K562 (cell line): ENCODE measurements at regions not wholly inside any gene's neighbourhood (a gene's known extent, or its start where the extent isn't known, plus 50 kb on each side); places are given as distances from the start of the nearest gene placed in this dataset.

Source experiments
- ATAC-seq: fragments of 200-7000 bp; cut with Tn5 transposase; 3 replicates; pipeline ENCODE4 v1.9.1; 2020; ENCODE audit warnings: moderate library complexity
- BruUV-seq: library from RNA; stranded (reverse); fragments of 400-500 nt; replicated peaks from 2 replicates; lab custom pipeline; 2021; lab: Mats Ljungman, UMichigan
- CTCF ChIA-PET: fragments of 300-600 bp; formaldehyde crosslinking; extraction: SDS; loops from one replicate; lab custom pipeline; 2021; ENCODE audit warnings: low intra/inter-chr PET ratio; lab: Yijun Ruan, JAX
- POLR2A ChIA-PET: fragments of 300-600, 350-650 bp; sonication (Branson Sonifier 250); formaldehyde crosslinking; extraction: SDS; loops from one replicate; lab custom pipeline; 2021; ENCODE audit warnings: antibody characterized with exemption, inconsistent platforms; lab: Yijun Ruan, JAX
- DNase-seq, 4 experiments: peaks; one replicate each; pipeline versions ENCODE4 v3.0.0 to v3.0.0-alpha.2; 2011 to 2018; ENCODE audit warnings: low spot score in 3 of 4, mixed read lengths in 3 of 4; ENCODE audit errors: extremely low read depth in 1 of 4
- FAIRE-seq: peaks from 2 replicates; lab custom pipeline; 2011; peaks lifted over from hg19 to GRCh38; lab: Jason Lieb, UNC
- H2AFZ ChIP-seq: 2 replicates; pipeline ENCODE4 v1.6.0; 2011; ENCODE audit warnings: low read depth, low read length, control low read depth, inconsistent platforms
- H3K27ac ChIP-seq: fragments of 200-600 bp; 3 replicates; pipeline ENCODE4 v1.8.0; 2011; ENCODE audit warnings: low read depth, mild to moderate bottlenecking, control low read depth, inconsistent platforms, low read length, moderate library complexity, mixed read lengths; ENCODE audit errors: extremely low read depth
- H3K27me3 ChIP-seq, 2 experiments: fragments of 300-600 bp in 1 of 2; 2 replicates in 1 of 2; 3 replicates in 1 of 2; pipeline versions ENCODE4 v1.6.0 to v1.8.0; 2011; ENCODE audit warnings: inconsistent platforms in 2 of 2, low read length in 2 of 2, mild to moderate bottlenecking in 1 of 2, mixed read lengths in 1 of 2, moderate library complexity in 1 of 2; ENCODE audit not compliant: control insufficient read depth in 2 of 2, insufficient read depth in 2 of 2
- H3K36me3 ChIP-seq: fragments of 300-600 bp; 3 replicates; pipeline ENCODE4 v1.8.0; 2011; ENCODE audit warnings: mild to moderate bottlenecking, low read length, inconsistent platforms; ENCODE audit not compliant: control insufficient read depth, insufficient read depth
- H3K4me1 ChIP-seq, 2 experiments: fragments of 200-600 bp in 1 of 2; replicated peaks in 1 of 2; 2 replicates in 1 of 2; 3 replicates in 1 of 2; pipeline versions ENCODE4 v1.5.1 to v1.8.0; 2011; ENCODE audit warnings: inconsistent platforms in 2 of 2, low read length in 2 of 2, mild to moderate bottlenecking in 1 of 2, mixed read lengths in 1 of 2, moderate library complexity in 1 of 2; ENCODE audit not compliant: control insufficient read depth in 2 of 2, insufficient read depth in 2 of 2
- H3K4me2 ChIP-seq: 2 replicates; pipeline ENCODE4 v1.6.1; 2011; ENCODE audit warnings: low read length, control low read depth, inconsistent platforms, mixed read lengths; ENCODE audit not compliant: insufficient read depth
- H3K4me3 ChIP-seq: fragments of 200-600 bp; sonication (generic), shearing (Covaris generic); 2 replicates; pipeline ENCODE4 v1.5.1; 2016; ENCODE audit warnings: control low read depth, inconsistent platforms
- H3K79me2 ChIP-seq: fragments of 200-600 bp; 3 replicates; pipeline ENCODE4 v1.8.0; 2011; ENCODE audit warnings: low read length, inconsistent platforms; ENCODE audit not compliant: control insufficient read depth, insufficient read depth
- H3K9ac ChIP-seq, 2 experiments: 2 replicates each; pipeline versions ENCODE4 v1.6.0 to v1.6.1; 2011; ENCODE audit warnings: low read depth in 2 of 2, low read length in 2 of 2, control low read depth in 1 of 2, inconsistent platforms in 1 of 2, mild to moderate bottlenecking in 1 of 2, mixed read lengths in 1 of 2; ENCODE audit not compliant: insufficient read depth in 1 of 2
- H3K9me1 ChIP-seq: one replicate; pipeline ENCODE4 v1.6.0; 2011; ENCODE audit warnings: inconsistent platforms, mild to moderate bottlenecking, low read length, moderate library complexity; ENCODE audit not compliant: control insufficient read depth, insufficient read depth
- H3K9me3 ChIP-seq: replicated peaks from 2 replicates; pipeline ENCODE4 v1.5.1; 2011; ENCODE audit warnings: low read depth, low read length, inconsistent platforms; ENCODE audit not compliant: control insufficient read depth, insufficient read depth
- H4K20me1 ChIP-seq: replicated peaks from 2 replicates; pipeline ENCODE4 v1.6.1; 2011; ENCODE audit warnings: low read length, inconsistent platforms, mixed read lengths; ENCODE audit not compliant: control insufficient read depth, insufficient read depth
- CBX3 ChIP-seq, 2 experiments: IDR thresholded peaks; 1 replicate in 1 of 2; 2 replicates in 1 of 2; pipeline ENCODE4 v1.6.1; 2012; ENCODE audit warnings: inconsistent platforms in 2 of 2, low read length in 2 of 2, borderline replicate concordance in 1 of 2, control low read depth in 1 of 2
- CHD7 ChIP-seq: fragments of 200-600 bp; sonication (generic); IDR thresholded peaks from one replicate; pipeline ENCODE4 v1.6.1; 2012; ENCODE audit warnings: mild to moderate bottlenecking, low read depth, low read length, inconsistent platforms
- CSDE1 ChIP-seq, 2 experiments: fragments of 450-650 bp; IDR thresholded peaks; 2 replicates each; pipeline ENCODE4 v1.6.1; 2016; ENCODE audit warnings: mild to moderate bottlenecking in 1 of 2
- SREBF2 ChIP-seq: sonication (generic); formaldehyde crosslinking; IDR thresholded peaks from 2 replicates; pipeline ENCODE4 v1.4.0; 2020; ENCODE audit warnings: mild to moderate bottlenecking, missing genetic modification reagents
- ZNF12 ChIP-seq: sonication (generic); formaldehyde crosslinking; IDR thresholded peaks from 2 replicates; pipeline ENCODE4 v1.4.0; 2020; ENCODE audit warnings: mild to moderate bottlenecking, missing genetic modification reagents
- WGBS: fragments of 100-300 bp; shearing (Covaris generic); methylation state at CpG from one replicate; pipeline ENCODE4 v1.1.6; 2016; ENCODE audit warnings: low coverage, mixed read lengths; ENCODE audit not compliant: insufficient coverage; ENCODE audit errors: missing lambda C conversion rate; 5-methylcytosine and 5-hydroxymethylcytosine counted together
- in situ Hi-C: fragments of 300-500 bp; cut with MboI; formaldehyde crosslinking; loops from 4 replicates; pipeline ENCODE4 v1.15.0; 2018; ENCODE audit warnings: inconsistent platforms, mixed read lengths
- intact Hi-C: fragments of 100-400 bp; cut with micrococcal nuclease; formaldehyde crosslinking; loops from 2 replicates; pipeline ENCODE4 v1.14.2; 2022

- no peak for TF ChIP-seq SREBF2
- TF ChIP-seq, all 486 proteins: peak for 0
Observed at GRCh38 chr18:27769152-27769551, 407.8 kb downstream of the CDH2 start (continued).

GRCh38 chr18:27763936-27764335 is 413.0 kb downstream of the CDH2 start:
- Histone ChIP-seq H3K27ac (no peak overlapping the region), H3K4me1 (no peaks in the 10 kb centered on the region), H4K20me1 (no peaks in the 10 kb centered on the region), H3K9ac (no peak overlapping the region), H3K9me3 (no peaks in the 10 kb centered on the region; the same call in 1 of the 2 replicates), H3K9me1 (no peaks in the 10 kb centered on the region), H3K4me2 (no peak overlapping the region), H2AFZ (no peak overlapping the region), H3K27me3 (no peaks in the 10 kb centered on the region), H3K36me3 (no peaks in the 10 kb centered on the region), H3K79me2 (no peaks in the 10 kb centered on the region), H3K4me3 (no peak overlapping the region)
- ChIA-PET POLR2A (no interaction called here), CTCF (interaction anchor here (0.6 kb wide), 1 partner anchor 1795 kb away, joined by 3 read pairs; no protein-coding TSS in a partner anchor)
- in situ Hi-C loops, result no loop called here
- no peak for ATAC-seq
- DNase-seq, result no peak
- WGBS, result 0% methylated on average over 1 of the region's 1 CpG
- BruUV-seq, result no TSS peak
- TF ChIP-seq CSDE1 (IDR thresholded peaks at IDR 0.05) (no peak), CBX3 (IDR thresholded peaks at IDR 0.05; ENCODE audit: borderline replicate concordance in 1 of 2, low read length in 2 of 2) (no peak), CHD7 (no peak), ZNF12 (CRISPR knock-in tag) (no peak)
- intact Hi-C loops, result no loop called here
- FAIRE-seq, result no peak
